Stimulated activated naive CD8-positive, alpha-beta T cell treated with anti-CD3 and anti-CD28 coated beads, Interleukin-15, Interleukin-2, amounts not matched to agents 100 U/mL and 50 U/mL, for 24 hours (primary cell): ENCODE measurements at regions not wholly inside any gene's neighbourhood (a gene's known extent, or its start where the extent isn't known, plus 50 kb on each side); places are given as distances from the start of the nearest gene placed in this dataset.
"Not testable (repeated sequence)": the region's sequence is repeated elsewhere in the genome, so short reads cannot be mapped to it uniquely, and the experiment has no call there.

Experiments used
- ATAC-seq: fragments of 150-1000 bp; cut with Tn5 transposase; one replicate; pipeline ENCODE4 v1.10.0; 2021
- DNase-seq: peaks from one replicate; pipeline ENCODE4 v3.0.0; 2021

DNA sequence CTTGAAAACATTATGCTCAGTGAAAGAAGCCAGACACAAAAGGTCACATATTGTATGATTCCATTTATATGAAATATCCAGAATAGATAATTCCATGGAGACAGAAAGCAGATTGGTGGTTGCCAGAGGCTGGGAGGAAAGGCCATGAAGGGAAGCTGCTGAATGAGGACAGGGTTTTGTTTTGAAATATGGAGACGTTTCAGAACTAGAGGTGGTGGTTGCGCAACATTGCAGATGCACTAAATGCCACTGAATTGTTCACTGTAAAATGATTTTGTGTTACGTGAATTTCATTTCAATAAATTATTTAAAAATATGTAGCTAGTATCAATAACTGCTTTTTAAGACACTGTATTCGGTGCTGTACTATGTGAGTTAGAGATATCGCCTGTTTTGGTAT lies 101.7 kb upstream of the ZNF236 start:
- no peak for ATAC-seq
- DNase-seq, result no peak

GRCh38 chr18:76715012-76715610 lies 107.2 kb upstream of the ZNF236 start:
- DNase-seq (no peak), ATAC-seq (no peak)

DNA sequence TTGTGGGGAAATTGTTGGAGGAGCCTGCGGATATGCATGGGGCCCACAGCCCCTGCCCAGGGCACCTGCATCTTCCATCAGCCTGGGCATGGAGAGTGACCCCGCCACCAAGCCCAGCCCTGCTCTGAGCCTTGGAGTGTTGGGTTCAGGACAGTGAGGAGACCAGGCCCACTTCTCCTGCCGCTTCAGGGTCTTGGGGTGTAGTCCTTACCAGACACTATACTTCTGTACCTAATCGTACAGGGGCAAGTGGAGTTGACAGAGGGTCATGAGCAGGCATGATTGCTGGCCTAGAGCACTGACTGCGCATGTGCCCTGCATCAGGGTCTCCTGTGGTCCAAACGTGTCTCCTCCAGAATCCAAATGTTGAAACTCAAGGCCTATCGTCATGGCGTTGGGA lies 108.9 kb upstream of the ZNF236 start:
- ATAC-seq (no peak), DNase-seq (no peak)

GRCh38 chr18:76712511-76713140 lies 109.7 kb upstream of the ZNF236 start:
- DNase-seq, result no peak
- ATAC-seq, result no peak

DNA sequence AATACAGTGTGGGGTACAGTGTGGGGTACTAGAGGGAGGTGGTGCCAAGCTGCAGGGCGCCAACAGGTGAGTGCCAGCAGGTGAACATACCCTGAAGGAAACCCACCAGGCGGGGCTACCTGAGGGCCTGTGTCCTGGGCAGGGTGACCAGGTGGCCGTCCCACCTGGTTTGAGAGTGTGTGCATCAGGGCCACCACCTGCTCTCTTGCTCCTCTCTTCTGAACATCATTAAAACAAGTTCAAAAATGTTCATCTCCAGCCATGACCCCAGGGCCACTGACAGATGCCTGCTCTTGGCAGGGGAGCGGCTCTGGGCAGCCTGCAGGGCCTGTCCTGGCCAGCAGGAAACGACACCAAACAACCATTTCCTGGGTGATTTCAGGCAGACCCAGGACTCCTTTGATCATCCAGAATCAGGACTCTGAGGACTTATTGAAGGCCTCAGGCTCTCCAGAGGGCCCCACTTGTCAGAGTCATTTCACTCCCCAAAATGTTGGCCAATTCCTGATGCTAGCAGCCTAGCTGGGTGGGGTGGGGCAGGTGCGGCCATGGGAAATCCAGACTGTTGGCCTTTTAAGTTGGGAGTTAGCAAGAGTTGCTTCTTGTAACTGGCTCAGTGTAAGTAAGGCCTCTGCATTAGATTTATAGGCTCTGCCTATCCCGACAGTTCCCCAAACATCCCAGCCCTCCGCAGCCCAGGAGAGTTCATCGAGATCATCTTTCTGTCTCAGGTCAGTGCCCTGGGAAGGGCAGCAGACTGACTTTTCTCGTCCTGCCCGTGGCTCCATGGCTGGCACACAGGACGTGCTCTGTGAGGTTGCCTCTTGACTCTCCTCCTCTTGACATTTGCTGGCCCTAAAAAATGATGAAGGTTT lies 111.5 kb upstream of the ZNF236 start:
- no peak for DNase-seq
- ATAC-seq, result no peak

DNA sequence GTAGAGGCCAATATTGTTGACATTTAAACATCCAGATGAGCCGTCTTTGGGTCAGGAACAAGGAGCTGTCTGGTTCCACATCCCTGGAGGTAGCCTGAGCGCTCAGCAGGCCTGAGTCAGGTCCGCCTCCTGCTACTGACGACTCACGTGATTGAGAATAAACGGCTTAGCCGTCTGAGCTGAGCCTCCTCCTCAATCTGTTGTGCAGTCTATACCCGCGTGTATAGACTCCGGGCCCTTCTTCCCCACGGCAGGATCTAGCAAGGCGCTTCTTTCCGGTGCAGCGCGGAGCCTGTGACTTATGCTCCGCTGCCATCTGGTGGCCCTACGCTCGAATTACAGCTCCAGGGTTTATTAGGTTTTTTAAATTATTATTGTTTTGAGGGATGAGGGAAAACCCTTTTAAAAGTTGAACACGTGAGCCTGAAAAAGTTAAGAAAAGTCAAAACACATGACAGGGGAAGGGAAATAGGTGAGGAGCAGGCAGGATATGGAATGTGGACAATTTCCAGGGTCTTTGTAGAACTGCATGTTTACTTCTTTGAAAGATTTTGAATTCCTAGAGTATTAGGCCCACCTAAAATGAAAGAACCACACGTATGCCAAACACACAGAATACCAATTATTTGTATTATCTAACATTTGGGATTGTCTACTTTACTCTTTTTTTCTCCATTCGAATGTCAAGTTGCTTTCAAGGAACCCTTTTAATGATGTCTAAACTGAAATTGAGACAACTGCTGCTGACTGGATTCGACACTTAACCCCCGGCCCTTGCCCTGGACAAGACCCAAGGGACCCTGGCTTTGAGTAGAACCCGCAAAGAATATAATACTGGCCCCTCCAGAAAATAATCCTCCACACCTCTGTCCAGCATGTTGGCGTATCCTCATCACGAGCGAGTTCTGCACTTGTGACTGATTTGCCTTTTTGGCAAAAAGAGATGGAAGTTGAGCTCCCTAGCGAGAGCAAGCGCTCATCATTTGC lies 112.4 kb upstream of the ZNF236 start:
- ATAC-seq, result peak; percentile 81
- peak; percentile 62 for DNase-seq

DNA sequence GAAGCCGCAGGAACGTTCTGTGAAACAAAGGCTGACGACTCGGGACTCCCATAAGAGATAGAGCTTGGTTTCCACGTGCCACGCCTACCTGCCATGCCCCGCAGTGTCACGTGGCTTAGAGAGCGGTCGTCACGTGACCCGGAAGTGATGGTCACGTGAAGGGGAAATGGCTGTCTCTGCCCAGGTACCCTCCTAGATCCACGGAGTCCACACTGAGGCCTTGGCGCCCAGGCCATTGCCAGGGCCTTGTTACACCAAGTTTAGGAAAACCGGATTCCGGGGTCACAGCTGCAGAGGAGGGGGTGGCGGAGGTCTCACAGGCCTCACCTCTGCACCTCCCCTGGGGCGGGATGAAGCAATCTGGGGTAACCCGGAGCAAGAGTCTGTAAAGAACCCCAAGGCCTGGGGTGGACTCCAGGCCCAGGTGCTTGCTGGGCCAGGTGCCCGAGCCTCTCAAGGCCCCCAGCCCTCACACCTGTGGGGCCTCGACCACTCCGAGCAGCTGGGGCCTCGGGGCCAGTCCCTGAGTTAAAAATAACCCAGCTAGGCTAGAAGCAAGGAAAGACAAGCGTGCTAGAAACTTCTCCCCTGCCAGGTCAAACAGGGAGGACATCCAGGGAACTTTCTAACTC lies 113.5 kb upstream of the ZNF236 start:
- no peak for ATAC-seq
- no peak for DNase-seq

DNA sequence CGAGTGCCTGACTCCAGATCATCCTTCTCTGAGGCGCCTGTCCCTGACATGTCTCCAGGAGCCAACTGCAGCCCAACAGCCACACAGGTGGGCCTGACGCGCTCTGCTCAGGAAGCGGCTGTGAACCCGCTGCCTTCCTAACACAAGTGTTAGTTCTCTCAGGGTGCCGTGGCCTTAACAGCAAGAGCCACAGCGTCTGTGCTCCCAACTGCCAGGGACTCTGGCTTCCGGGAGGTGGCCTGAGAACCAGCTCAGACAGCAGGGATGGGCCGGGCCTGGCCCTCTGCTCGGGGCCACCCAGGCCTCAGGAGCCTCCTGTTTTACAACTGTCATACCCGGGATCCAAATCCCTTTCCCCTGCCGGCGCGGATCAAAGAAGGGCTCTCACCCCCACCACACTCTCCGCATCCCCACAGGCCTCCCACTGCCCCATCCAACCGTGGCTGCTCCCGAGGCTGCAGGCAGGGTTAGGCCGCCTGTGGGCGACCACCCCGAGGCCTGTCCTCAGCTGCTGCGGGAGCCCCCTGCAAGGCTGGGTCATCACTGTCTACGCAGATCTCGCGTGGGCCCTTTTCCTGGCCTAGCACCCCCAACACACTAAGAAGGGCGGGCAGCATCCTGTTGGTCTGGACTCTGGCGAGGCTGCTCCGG lies 114.2 kb upstream of the ZNF236 start:
- DNase-seq (no peak), ATAC-seq (no peak)

GRCh38 chr18:76707534-76707933 lies 114.8 kb upstream of the ZNF236 start:
- DNase-seq, result no peak
- ATAC-seq, result no peak

GRCh38 chr18:76704589-76704988 lies 117.8 kb upstream of the ZNF236 start:
- ATAC-seq, DNase-seq: not testable (repeated sequence)

- ATAC-seq (no peak), DNase-seq (no peak)
These were observed 122.4 kb upstream of the ZNF236 start for GRCh38 chr18:76699923-76700322.

GRCh38 chr18:76697441-76697901 lies 124.9 kb upstream of the ZNF236 start:
- DNase-seq, result no peak
- no peak for ATAC-seq

DNA sequence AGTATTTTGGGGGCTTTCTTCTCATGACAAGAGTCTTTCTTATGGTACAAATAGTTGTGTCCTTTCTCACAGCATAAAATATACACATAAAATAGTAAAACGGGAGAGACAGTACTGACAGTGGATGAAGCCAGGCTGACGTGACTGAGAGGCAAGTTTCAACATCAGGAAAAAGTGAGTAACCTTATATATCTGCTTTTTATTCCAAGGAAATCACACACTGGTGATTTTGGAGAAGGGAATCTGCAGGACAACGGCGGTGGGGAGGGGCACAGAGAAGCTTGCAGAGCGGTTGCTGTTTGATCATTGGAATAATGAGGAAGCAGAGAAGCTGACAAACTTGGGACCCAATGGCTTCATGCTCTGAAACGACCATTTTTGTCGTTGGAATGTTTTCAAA lies 130.6 kb upstream of the ZNF236 start:
- ATAC-seq, result no peak
- DNase-seq, result no peak

GRCh38 chr18:76689646-76690264 lies 132.6 kb upstream of the ZNF236 start:
- DNase-seq (no peak), ATAC-seq (no peak)

- no peak for DNase-seq
These were observed 133.5 kb upstream of the ZNF236 start for GRCh38 chr18:76688724-76689472.

GRCh38 chr18:76687304-76687962 lies 134.9 kb upstream of the ZNF236 start:
- peak; percentile 78 for ATAC-seq
- DNase-seq, result peak; percentile 54

More at GRCh38 chr18:76688724-76689472, 133.5 kb upstream of the ZNF236 start:
- ATAC-seq, result no peak

DNA sequence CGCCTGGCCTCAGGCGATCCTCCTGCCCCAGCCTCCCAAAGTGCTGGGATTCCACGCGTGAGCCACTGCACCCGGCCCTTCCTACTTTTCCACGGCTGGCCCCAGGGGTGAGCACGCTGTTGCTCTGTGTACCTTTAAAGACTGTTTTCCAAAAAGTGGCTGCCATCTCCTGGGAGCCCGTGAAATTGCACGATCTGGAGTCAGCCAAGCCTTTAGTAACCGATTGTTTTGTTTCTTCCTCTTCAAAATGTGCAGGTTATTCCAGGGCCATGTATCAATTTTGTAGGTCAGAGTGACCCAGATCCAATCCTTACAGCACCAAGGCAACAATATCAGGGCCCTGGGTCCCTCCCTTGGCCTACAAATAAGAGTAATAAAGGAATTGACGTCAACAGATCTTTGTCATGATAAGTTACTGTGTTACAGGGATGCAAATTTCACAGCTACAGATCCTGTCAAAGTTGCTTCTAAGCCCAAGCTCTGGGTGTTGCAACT lies 135.6 kb upstream of the ZNF236 start:
- peak; percentile 48 for ATAC-seq
- DNase-seq, result peak; percentile 23

DNA sequence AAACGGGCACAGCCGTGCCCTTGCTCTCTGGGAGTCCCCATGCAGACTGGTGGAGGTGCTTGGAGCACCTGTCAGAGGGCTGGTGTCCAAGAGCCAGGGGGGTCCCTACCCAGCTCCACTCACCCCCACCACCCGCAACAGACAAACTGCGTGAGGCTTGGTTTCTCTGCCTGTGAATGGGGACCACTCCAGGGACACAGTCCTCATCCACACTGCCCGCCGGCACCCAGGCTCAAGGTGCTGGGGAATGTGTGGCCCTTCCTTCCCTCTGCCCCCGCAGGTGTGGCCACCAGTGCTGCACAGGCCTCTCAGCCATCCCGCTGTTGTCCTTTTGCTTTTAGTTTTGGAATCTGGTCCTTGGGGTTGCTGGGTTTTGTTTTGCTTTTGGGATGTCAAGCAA lies 136.5 kb upstream of the ZNF236 start:
- ATAC-seq, result no peak
- no peak for DNase-seq

DNA sequence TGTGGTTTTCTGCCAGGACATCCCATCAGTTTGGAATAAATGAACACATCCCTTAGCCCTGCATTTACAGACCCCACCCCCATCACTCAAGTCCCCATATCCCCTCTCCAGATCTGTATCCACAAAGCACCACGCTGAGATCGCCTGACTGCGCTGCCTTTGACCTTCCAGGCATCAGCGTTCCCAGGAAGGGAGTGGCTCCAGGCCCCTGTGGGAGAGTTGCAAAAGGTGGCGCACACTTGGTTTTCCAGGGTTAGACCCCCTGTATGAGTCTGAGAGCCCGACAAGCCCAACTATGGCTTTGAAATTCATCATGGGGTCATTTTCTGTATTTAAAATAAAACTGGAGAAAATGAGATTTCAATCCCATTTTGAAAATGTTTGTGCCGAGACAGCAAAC lies 137.0 kb upstream of the ZNF236 start:
- DNase-seq, result no peak
- ATAC-seq, result no peak
